PFSK-1 (cell line): ENCODE measurements at regions not wholly inside any gene's neighbourhood (a gene's known extent, or its start where the extent isn't known, plus 50 kb on each side); places are given as distances from the start of the nearest gene placed in this dataset.

Source experiments
- POLR2AphosphoS5 ChIP-seq: IDR thresholded peaks from 2 replicates; pipeline ENCODE4 v1.6.1; 2012; ENCODE audit warnings: low read depth, mild to moderate bottlenecking, control low read depth, low read length, moderate library complexity
- SIN3A ChIP-seq: IDR thresholded peaks from 2 replicates; pipeline ENCODE4 v1.6.1; 2012; ENCODE audit warnings: mild to moderate bottlenecking, low read length, moderate library complexity, borderline replicate concordance; ENCODE audit not compliant: insufficient read depth
- TAF1 ChIP-seq: IDR thresholded peaks from 2 replicates; pipeline ENCODE4 v1.6.1; 2012; ENCODE audit warnings: low read length, control low read depth, borderline replicate concordance; ENCODE audit not compliant: insufficient read depth
- TF ChIP-seq, protein P1 (sequence below), 2 experiments: IDR thresholded peaks; 2 replicates each; pipeline versions ENCODE4 v1.6.1 to v1.8.0; 2011 to 2012; ENCODE audit warnings: low read depth in 2 of 2, low read length in 2 of 2, control low read depth in 1 of 2, inconsistent platforms in 1 of 2, mild to moderate bottlenecking in 1 of 2, moderate library complexity in 1 of 2; ENCODE audit not compliant: insufficient read depth in 1 of 2

DNA sequence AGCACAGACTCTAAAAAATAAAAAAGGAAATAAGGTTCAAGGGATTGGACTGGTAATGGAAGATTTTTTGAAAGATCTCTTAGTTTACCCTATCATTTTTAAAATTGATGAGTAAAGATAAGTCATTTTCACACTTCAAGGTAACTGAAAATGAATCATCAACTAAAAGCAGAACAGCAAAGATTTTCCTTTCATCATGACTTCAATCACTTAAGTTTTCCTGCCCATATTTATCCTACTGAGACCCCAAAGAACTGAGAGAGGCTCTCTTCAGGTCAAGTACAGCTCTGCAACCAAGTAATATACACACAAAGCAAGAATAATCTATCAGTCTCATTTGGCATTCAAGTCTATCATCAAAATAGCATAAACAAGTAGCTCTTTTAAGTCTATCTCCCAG, 540.7 kb downstream of the METTL4 start:
- TF ChIP-seq, protein P1, sequence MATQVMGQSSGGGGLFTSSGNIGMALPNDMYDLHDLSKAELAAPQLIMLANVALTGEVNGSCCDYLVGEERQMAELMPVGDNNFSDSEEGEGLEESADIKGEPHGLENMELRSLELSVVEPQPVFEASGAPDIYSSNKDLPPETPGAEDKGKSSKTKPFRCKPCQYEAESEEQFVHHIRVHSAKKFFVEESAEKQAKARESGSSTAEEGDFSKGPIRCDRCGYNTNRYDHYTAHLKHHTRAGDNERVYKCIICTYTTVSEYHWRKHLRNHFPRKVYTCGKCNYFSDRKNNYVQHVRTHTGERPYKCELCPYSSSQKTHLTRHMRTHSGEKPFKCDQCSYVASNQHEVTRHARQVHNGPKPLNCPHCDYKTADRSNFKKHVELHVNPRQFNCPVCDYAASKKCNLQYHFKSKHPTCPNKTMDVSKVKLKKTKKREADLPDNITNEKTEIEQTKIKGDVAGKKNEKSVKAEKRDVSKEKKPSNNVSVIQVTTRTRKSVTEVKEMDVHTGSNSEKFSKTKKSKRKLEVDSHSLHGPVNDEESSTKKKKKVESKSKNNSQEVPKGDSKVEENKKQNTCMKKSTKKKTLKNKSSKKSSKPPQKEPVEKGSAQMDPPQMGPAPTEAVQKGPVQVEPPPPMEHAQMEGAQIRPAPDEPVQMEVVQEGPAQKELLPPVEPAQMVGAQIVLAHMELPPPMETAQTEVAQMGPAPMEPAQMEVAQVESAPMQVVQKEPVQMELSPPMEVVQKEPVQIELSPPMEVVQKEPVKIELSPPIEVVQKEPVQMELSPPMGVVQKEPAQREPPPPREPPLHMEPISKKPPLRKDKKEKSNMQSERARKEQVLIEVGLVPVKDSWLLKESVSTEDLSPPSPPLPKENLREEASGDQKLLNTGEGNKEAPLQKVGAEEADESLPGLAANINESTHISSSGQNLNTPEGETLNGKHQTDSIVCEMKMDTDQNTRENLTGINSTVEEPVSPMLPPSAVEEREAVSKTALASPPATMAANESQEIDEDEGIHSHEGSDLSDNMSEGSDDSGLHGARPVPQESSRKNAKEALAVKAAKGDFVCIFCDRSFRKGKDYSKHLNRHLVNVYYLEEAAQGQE (IDR thresholded peaks at IDR 0.05; ENCODE audit: insufficient read depth in 1 of 2, low read depth in 2 of 2, low read length in 2 of 2): no peak
- TF ChIP-seq POLR2AphosphoS5 (no peak), TAF1 (no peak), SIN3A (no peak)
